OCI-LY1 (cell line): ENCODE measurements at regions not wholly inside any gene's neighbourhood (a gene's known extent, or its start where the extent isn't known, plus 50 kb on each side); places are given as distances from the start of the nearest gene placed in this dataset.

Experiments used
- CTCF ChIP-seq: fragments of 200-600 bp; sonication (generic), shearing (Covaris generic); IDR thresholded peaks from 2 replicates; pipeline ENCODE4 v1.5.1; 2017; ENCODE audit warnings: mild to moderate bottlenecking, antibody characterized with exemption, low read length, moderate library complexity, mixed read lengths
- EZH2 ChIP-seq: fragments of 200-600 bp; sonication (generic), shearing (Covaris generic); IDR thresholded peaks from 2 replicates; pipeline ENCODE4 v1.8.0; 2017; ENCODE audit warnings: borderline replicate concordance, mixed run types, mild to moderate bottlenecking, antibody characterized with exemption, low read length, moderate library complexity, mixed read lengths

- no peak for TF ChIP-seq EZH2
- TF ChIP-seq CTCF: no peak
Observed at GRCh38 chr2:223420048-223420447, 182.1 kb downstream of the SCG2 start.
